HepG2 (cell line): ENCODE measurements at regions not wholly inside any gene's neighbourhood (a gene's known extent, or its start where the extent isn't known, plus 50 kb on each side); places are given as distances from the start of the nearest gene placed in this dataset.

Experiments
- ATAC-seq: fragments of 200-7000 bp; cut with Tn5 transposase; 3 replicates; pipeline ENCODE4 v1.9.1; 2020; ENCODE audit warnings: mild to moderate bottlenecking, moderate library complexity
- BruUV-seq: library from RNA; stranded (reverse); fragments of 400-500 nt; replicated peaks from 2 replicates; lab custom pipeline; 2021; lab: Mats Ljungman, UMichigan
- CTCF ChIA-PET: fragments of 300-600 bp; formaldehyde crosslinking; extraction: SDS; loops from one replicate; lab custom pipeline; 2021; ENCODE audit warnings: low total read pairs, inconsistent platforms, low intra/inter-chr PET ratio; lab: Yijun Ruan, JAX
- POLR2A ChIA-PET: fragments of 350-600 bp; sonication (Branson Sonifier 250); formaldehyde crosslinking; loops from one replicate; lab custom pipeline; 2020; ENCODE audit warnings: antibody characterized with exemption, inconsistent platforms; lab: Yijun Ruan, JAX
- DNase-seq: peaks from one replicate; pipeline ENCODE4 v3.0.0-alpha.2; 2015; ENCODE audit warnings: low spot score
- FAIRE-seq: peaks from 3 replicates; lab custom pipeline; 2011; peaks lifted over from hg19 to GRCh38; lab: Jason Lieb, UNC
- H2AFZ ChIP-seq: one replicate; pipeline ENCODE4 v1.6.1; 2011; ENCODE audit warnings: low read length, inconsistent platforms
- H3K27ac ChIP-seq: fragments of 300-600 bp; 3 replicates; pipeline ENCODE4 v1.8.0; 2011; ENCODE audit warnings: mixed run types, mild to moderate bottlenecking, mixed read lengths, low read length, inconsistent platforms; ENCODE audit not compliant: insufficient read depth; ENCODE audit errors: extremely low read length
- H3K27me3 ChIP-seq, 2 experiments: fragments of 200-600 bp in 1 of 2; 2 replicates in 1 of 2; 3 replicates in 1 of 2; pipeline versions ENCODE4 v1.6.0 to v1.8.0; 2011; ENCODE audit warnings: low read length in 2 of 2, mild to moderate bottlenecking in 2 of 2, moderate library complexity in 2 of 2, inconsistent platforms in 1 of 2; ENCODE audit not compliant: insufficient read depth in 2 of 2, control insufficient read depth in 1 of 2
- H3K36me3 ChIP-seq, 2 experiments: fragments of 200-600 bp in 1 of 2; replicated peaks in 1 of 2; 2 replicates in 1 of 2; 3 replicates in 1 of 2; pipeline versions ENCODE4 v1.5.1 to v1.8.0; 2011; ENCODE audit warnings: low read length in 2 of 2, inconsistent platforms in 1 of 2; ENCODE audit not compliant: insufficient read depth in 2 of 2, control insufficient read depth in 1 of 2
- H3K4me1 ChIP-seq: 2 replicates; pipeline ENCODE4 v1.5.1; 2012; ENCODE audit warnings: low read length, inconsistent platforms; ENCODE audit not compliant: insufficient read depth
- H3K4me2 ChIP-seq: 2 replicates; pipeline ENCODE4 v1.6.0; 2011; ENCODE audit warnings: low read depth, low read length, inconsistent platforms
- H3K4me3 ChIP-seq, 3 experiments: fragments of 200-600 bp in 1 of 3; sonication (generic), shearing (Covaris generic) in 1 of 3; replicated peaks in 1 of 3; 2 replicates each; pipeline ENCODE4 v1.5.1; 2011 to 2016; ENCODE audit warnings: low read length in 3 of 3, inconsistent platforms in 2 of 3, low read depth in 2 of 3, mild to moderate bottlenecking in 2 of 3, control low read depth in 1 of 3, mixed read lengths in 1 of 3; ENCODE audit not compliant: insufficient read depth in 1 of 3
- H3K79me2 ChIP-seq: one replicate; pipeline ENCODE4 v1.6.1; 2011; ENCODE audit warnings: low read length, inconsistent platforms; ENCODE audit not compliant: insufficient read depth
- H3K9ac ChIP-seq: 2 replicates; pipeline ENCODE4 v1.6.0; 2011; ENCODE audit warnings: mild to moderate bottlenecking, low read depth, low read length, inconsistent platforms; ENCODE audit not compliant: insufficient read depth
- H3K9me3 ChIP-seq: 2 replicates; pipeline ENCODE4 v1.5.1; 2012; ENCODE audit warnings: mild to moderate bottlenecking, low read length
- H4K20me1 ChIP-seq: 2 replicates; pipeline ENCODE4 v1.6.0; 2011; ENCODE audit warnings: inconsistent platforms, mild to moderate bottlenecking, low read length, moderate library complexity; ENCODE audit not compliant: insufficient read depth
- AKAP8 ChIP-seq: sonication (generic); formaldehyde crosslinking; IDR thresholded peaks from 2 replicates; pipeline ENCODE4 v1.5.1; 2020; ENCODE audit warnings: mild to moderate bottlenecking, missing genetic modification reagents
- CBX5 ChIP-seq: sonication (generic); formaldehyde crosslinking; IDR thresholded peaks from 2 replicates; pipeline ENCODE4 v1.4.0; 2020; ENCODE audit warnings: missing genetic modification reagents, borderline replicate concordance
- FOXP1 ChIP-seq, 2 experiments: fragments of 450-650 bp in 1 of 2; IDR thresholded peaks; 2 replicates each; pipeline ENCODE4 v1.6.1; 2017 to 2018; ENCODE audit warnings: antibody characterized with exemption in 1 of 2
- MAFG ChIP-seq: sonication (generic); formaldehyde crosslinking; IDR thresholded peaks from 2 replicates; pipeline ENCODE4 v1.5.1; 2020; ENCODE audit warnings: mild to moderate bottlenecking, missing genetic modification reagents
- NCOA1 ChIP-seq: sonication (generic); formaldehyde crosslinking; IDR thresholded peaks from 2 replicates; pipeline ENCODE4 v1.9.0; 2021; ENCODE audit warnings: missing genetic modification reagents
- SOX5 ChIP-seq: IDR thresholded peaks from 2 replicates; pipeline ENCODE4 v1.6.1; 2016; ENCODE audit warnings: borderline replicate concordance
- U2AF1 ChIP-seq: fragments of 200-400 bp; formaldehyde crosslinking; optimal IDR thresholded peaks from 2 replicates; pipeline ENCODE3; 2017; ENCODE audit warnings: mild to moderate bottlenecking, low read depth, low read length
- ZFP36 ChIP-seq: fragments of 150-350 bp; IDR thresholded peaks from 2 replicates; pipeline ENCODE4 v1.6.1; 2018; ENCODE audit warnings: borderline replicate concordance, low read length, low read depth; ENCODE audit not compliant: partially characterized antibody
- ZFP62 ChIP-seq: sonication (generic); formaldehyde crosslinking; IDR thresholded peaks from 2 replicates; pipeline ENCODE4 v1.4.0; 2020; ENCODE audit warnings: missing genetic modification reagents
- ZNF605 ChIP-seq: sonication (generic); formaldehyde crosslinking; IDR thresholded peaks from 2 replicates; pipeline ENCODE4 v1.8.0; 2022; ENCODE audit warnings: mild to moderate bottlenecking, missing genetic modification reagents
- ZNF747 ChIP-seq: sonication (generic); formaldehyde crosslinking; IDR thresholded peaks from 2 replicates; pipeline ENCODE4 v1.8.1; 2023; ENCODE audit warnings: missing genetic modification reagents, mild to moderate bottlenecking, borderline replicate concordance
- ZNF749 ChIP-seq: sonication (generic); formaldehyde crosslinking; IDR thresholded peaks from 2 replicates; pipeline ENCODE4 v1.8.0; 2022; ENCODE audit warnings: mild to moderate bottlenecking, missing genetic modification reagents, moderate library complexity, borderline replicate concordance
- WGBS: methylation state at CpG from one replicate; pipeline ENCODE4 v1.1.6; 2017; ENCODE audit warnings: low lambda C conversion rate; 5-methylcytosine and 5-hydroxymethylcytosine counted together
- in situ Hi-C: cut with HindIII; loops from 2 replicates; pipeline ENCODE4 v1.10.0; 2017; ENCODE audit warnings: low pct_unique_long_range_greater_than_20kb; ENCODE audit not compliant: extremely low pct_ligation_motif_present
- intact Hi-C: fragments of 100-400 bp; cut with micrococcal nuclease; formaldehyde crosslinking; loops from one replicate; pipeline ENCODE4 v1.10.0; 2022; ENCODE audit not compliant: unreplicated experiment
- TF ChIP-seq, protein P1 (sequence below): sonication (generic); formaldehyde crosslinking; IDR thresholded peaks from 2 replicates; pipeline ENCODE4 v1.4.0; 2020; ENCODE audit warnings: mild to moderate bottlenecking, missing genetic modification reagents
- TF ChIP-seq, protein P2 (sequence below): sonication (generic); formaldehyde crosslinking; IDR thresholded peaks from 2 replicates; pipeline ENCODE4 v1.5.0; 2020; ENCODE audit warnings: mild to moderate bottlenecking, missing genetic modification reagents
- TF ChIP-seq, protein P3 (sequence below): sonication (generic); formaldehyde crosslinking; IDR thresholded peaks from 2 replicates; pipeline ENCODE4 v1.5.1; 2020; ENCODE audit warnings: missing genetic modification reagents, mild to moderate bottlenecking, borderline replicate concordance

DNA sequence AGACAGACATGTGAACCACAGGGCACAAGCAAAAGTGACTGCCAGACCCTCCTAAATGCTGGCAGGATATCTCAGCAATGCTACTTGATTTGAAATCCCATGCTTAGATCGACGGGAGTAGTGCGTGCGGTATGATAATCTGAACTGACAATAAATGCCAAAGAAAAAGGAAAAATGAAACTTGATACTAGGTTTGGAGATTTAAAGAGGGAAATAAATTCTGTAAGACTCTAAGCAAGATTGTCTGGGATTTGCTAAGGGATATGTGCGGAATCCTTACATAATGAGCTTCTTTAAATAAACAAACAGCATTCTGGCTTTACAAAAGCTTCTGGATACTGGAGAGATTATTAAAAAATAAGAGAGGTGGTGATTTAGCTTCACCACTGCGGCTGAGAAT, 203.6 kb downstream of the CAAP1 start:
- Histone ChIP-seq H4K20me1 (no peaks in the 10 kb centered on the region), H2AFZ (no peak overlapping the region), H3K79me2 (no peaks in the 10 kb centered on the region), H3K36me3 (no peaks in the 10 kb centered on the region), H3K4me2 (no peak overlapping the region), H3K4me1 (no peaks in the 10 kb centered on the region), H3K4me3 (no peak overlapping the region), H3K27me3 (no peaks in the 10 kb centered on the region), H3K27ac (no peak overlapping the region), H3K9ac (no peak overlapping the region), H3K9me3 (no peaks in the 10 kb centered on the region)
- ChIA-PET CTCF (no interaction called here), POLR2A (no interaction called here)
- DNase-seq (no peak), ATAC-seq (no peak), FAIRE-seq (no peak)
- TF ChIP-seq, protein P1, sequence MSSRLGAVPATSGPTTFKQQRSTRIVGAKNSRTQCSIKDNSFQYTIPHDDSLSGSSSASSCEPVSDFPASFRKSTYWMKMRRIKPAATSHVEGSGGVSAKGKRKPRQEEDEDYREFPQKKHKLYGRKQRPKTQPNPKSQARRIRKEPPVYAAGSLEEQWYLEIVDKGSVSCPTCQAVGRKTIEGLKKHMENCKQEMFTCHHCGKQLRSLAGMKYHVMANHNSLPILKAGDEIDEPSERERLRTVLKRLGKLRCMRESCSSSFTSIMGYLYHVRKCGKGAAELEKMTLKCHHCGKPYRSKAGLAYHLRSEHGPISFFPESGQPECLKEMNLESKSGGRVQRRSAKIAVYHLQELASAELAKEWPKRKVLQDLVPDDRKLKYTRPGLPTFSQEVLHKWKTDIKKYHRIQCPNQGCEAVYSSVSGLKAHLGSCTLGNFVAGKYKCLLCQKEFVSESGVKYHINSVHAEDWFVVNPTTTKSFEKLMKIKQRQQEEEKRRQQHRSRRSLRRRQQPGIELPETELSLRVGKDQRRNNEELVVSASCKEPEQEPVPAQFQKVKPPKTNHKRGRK (CRISPR knock-in tag) = no peak
- TF ChIP-seq ZNF605 (CRISPR knock-in tag) (no peak), NCOA1 (CRISPR knock-in tag) (no peak), ZNF747 (CRISPR knock-in tag) (no peak)
- no TSS peak for BruUV-seq
- in situ Hi-C loops (no loop called here), intact Hi-C loops (no loop called here)
- WGBS = 1% methylated on average over 6 of the region's 6 CpGs

DNA sequence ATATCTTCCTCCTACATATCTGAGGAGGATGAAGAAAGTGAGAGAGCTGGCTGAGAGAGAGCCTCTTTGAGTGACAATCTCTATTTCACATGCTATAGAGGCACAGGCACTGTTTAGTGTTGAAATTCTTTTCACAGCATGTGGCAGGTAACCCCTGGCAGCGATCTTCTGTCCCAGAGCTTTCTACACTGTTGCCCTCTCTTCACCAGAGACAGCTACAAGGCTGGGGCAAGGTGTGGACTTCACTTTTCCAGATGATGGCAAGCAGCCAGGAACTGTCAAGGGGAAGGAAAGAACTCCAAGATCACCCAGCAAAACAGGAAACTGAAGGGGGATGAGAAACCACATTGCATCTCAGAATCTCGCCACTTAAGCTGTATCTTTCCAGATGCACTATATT, 205.2 kb downstream of the CAAP1 start:
- no peak for DNase-seq
- H3K27me3 ChIP-seq = no peaks in the 10 kb centered on the region
- H3K79me2 ChIP-seq = no peaks in the 10 kb centered on the region
- H3K4me1 ChIP-seq = no peaks in the 10 kb centered on the region
- H3K27ac ChIP-seq = no peak overlapping the region
- BruUV-seq = no TSS peak
- no peaks in the 10 kb centered on the region for H3K36me3 ChIP-seq
- WGBS = 0% methylated on average over 2 of the region's 2 CpGs
- H3K4me3 ChIP-seq = no peak overlapping the region
- H4K20me1 ChIP-seq = no peaks in the 10 kb centered on the region
- no peak for ATAC-seq
- FAIRE-seq = no peak
- H3K9me3 ChIP-seq = no peaks in the 10 kb centered on the region
- no peak overlapping the region for H3K4me2 ChIP-seq
- H3K9ac ChIP-seq = no peak overlapping the region
- ChIA-PET POLR2A (no interaction called here), CTCF (no interaction called here)
- in situ Hi-C loops = no loop called here
- no peak overlapping the region for H2AFZ ChIP-seq
- intact Hi-C loops = no loop called here
- TF ChIP-seq, protein P2, sequence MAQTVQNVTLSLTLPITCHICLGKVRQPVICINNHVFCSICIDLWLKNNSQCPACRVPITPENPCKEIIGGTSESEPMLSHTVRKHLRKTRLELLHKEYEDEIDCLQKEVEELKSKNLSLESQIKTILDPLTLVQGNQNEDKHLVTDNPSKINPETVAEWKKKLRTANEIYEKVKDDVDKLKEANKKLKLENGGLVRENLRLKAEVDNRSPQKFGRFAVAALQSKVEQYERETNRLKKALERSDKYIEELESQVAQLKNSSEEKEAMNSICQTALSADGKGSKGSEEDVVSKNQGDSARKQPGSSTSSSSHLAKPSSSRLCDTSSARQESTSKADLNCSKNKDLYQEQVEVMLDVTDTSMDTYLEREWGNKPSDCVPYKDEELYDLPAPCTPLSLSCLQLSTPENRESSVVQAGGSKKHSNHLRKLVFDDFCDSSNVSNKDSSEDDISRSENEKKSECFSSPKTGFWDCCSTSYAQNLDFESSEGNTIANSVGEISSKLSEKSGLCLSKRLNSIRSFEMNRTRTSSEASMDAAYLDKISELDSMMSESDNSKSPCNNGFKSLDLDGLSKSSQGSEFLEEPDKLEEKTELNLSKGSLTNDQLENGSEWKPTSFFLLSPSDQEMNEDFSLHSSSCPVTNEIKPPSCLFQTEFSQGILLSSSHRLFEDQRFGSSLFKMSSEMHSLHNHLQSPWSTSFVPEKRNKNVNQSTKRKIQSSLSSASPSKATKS (CRISPR knock-in tag) = no peak
- TF ChIP-seq FOXP1 (IDR thresholded peaks at IDR 0.05) (no peak), FOXP1 (CRISPR knock-in tag; IDR thresholded peaks at IDR 0.05) (no peak), AKAP8 (no peak), ZFP62 (CRISPR knock-in tag) (no peak), SOX5 (CRISPR knock-in tag) (no peak), ZNF749 (CRISPR knock-in tag) (no peak), MAFG (CRISPR knock-in tag) (no peak), U2AF1 (no peak), CBX5 (CRISPR knock-in tag) (no peak), ZFP36 (no peak)
- TF ChIP-seq, protein P3, sequence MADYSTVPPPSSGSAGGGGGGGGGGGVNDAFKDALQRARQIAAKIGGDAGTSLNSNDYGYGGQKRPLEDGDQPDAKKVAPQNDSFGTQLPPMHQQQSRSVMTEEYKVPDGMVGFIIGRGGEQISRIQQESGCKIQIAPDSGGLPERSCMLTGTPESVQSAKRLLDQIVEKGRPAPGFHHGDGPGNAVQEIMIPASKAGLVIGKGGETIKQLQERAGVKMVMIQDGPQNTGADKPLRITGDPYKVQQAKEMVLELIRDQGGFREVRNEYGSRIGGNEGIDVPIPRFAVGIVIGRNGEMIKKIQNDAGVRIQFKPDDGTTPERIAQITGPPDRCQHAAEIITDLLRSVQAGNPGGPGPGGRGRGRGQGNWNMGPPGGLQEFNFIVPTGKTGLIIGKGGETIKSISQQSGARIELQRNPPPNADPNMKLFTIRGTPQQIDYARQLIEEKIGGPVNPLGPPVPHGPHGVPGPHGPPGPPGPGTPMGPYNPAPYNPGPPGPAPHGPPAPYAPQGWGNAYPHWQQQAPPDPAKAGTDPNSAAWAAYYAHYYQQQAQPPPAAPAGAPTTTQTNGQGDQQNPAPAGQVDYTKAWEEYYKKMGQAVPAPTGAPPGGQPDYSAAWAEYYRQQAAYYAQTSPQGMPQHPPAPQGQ (CRISPR knock-in tag) = no peak
